GM18502 (cell line): ENCODE measurements at regions not wholly inside any gene's neighbourhood (a gene's known extent, or its start where the extent isn't known, plus 50 kb on each side); places are given as distances from the start of the nearest gene placed in this dataset.
"Not testable (repeated sequence)": the region's sequence is repeated elsewhere in the genome, so short reads cannot be mapped to it uniquely, and the experiment has no call there.

Experiments used
- ATAC-seq: cut with Tn5 transposase; IDR thresholded peaks from one replicate; pipeline ENCODE4 v1.9.1; 2021; ENCODE audit warnings: mild to moderate bottlenecking; ENCODE audit not compliant: unreplicated experiment, poor library complexity

GRCh38 chr4:66157594-66157993 lies 487.3 kb upstream of the EPHA5 start:
- no peak for ATAC-seq

- no peak for ATAC-seq
Observed at GRCh38 chr4:66130042-66130441, 459.8 kb upstream of the EPHA5 start.

- ATAC-seq, result no peak
Observed at GRCh38 chr4:66123831-66124413, 453.6 kb upstream of the EPHA5 start.

GRCh38 chr4:66123190-66123589 lies 452.9 kb upstream of the EPHA5 start:
- no peak for ATAC-seq

- not testable (repeated sequence) for ATAC-seq
Observed at GRCh38 chr4:66115231-66115630, 444.9 kb upstream of the EPHA5 start.

- ATAC-seq, result no peak
Observed at GRCh38 chr4:66108898-66109297, 438.6 kb upstream of the EPHA5 start.

GRCh38 chr4:66097218-66097617 lies 426.9 kb upstream of the EPHA5 start:
- ATAC-seq, result no peak

GRCh38 chr4:66095065-66095464 lies 424.8 kb upstream of the EPHA5 start:
- no peak for ATAC-seq

- ATAC-seq, result no peak
Observed at GRCh38 chr4:66094070-66094469, 423.8 kb upstream of the EPHA5 start.

GRCh38 chr4:66091786-66092185 lies 421.5 kb upstream of the EPHA5 start:
- no peak for ATAC-seq

GRCh38 chr4:66073961-66074360 lies 403.7 kb upstream of the EPHA5 start:
- ATAC-seq, result no peak

GRCh38 chr4:66071911-66072310 lies 401.6 kb upstream of the EPHA5 start:
- ATAC-seq, result no peak

- no peak for ATAC-seq
Observed at GRCh38 chr4:66062921-66063320, 392.6 kb upstream of the EPHA5 start.

- ATAC-seq, result no peak
Observed at GRCh38 chr4:66062044-66062443, 391.8 kb upstream of the EPHA5 start.

GRCh38 chr4:66059556-66059955 lies 389.3 kb upstream of the EPHA5 start:
- no peak for ATAC-seq

- ATAC-seq, result no peak
Observed at GRCh38 chr4:66059136-66059535, 388.8 kb upstream of the EPHA5 start.

- no peak for ATAC-seq
Observed at GRCh38 chr4:66055999-66056398, 385.7 kb upstream of the EPHA5 start.

- no peak for ATAC-seq
Observed at GRCh38 chr4:66052426-66052825, 382.1 kb upstream of the EPHA5 start.

- ATAC-seq, result no peak
Observed at GRCh38 chr4:66048861-66049260, 378.6 kb upstream of the EPHA5 start.

- no peak for ATAC-seq
Observed at GRCh38 chr4:66045913-66046312, 375.6 kb upstream of the EPHA5 start.

- ATAC-seq, result no peak
Observed at GRCh38 chr4:66035701-66036100, 365.4 kb upstream of the EPHA5 start.

- no peak for ATAC-seq
Observed at GRCh38 chr4:66034671-66035070, 364.4 kb upstream of the EPHA5 start.

- no peak for ATAC-seq
Observed at GRCh38 chr4:66034262-66034661, 364.0 kb upstream of the EPHA5 start.
